HG03108 (cell line): ENCODE measurements at regions not wholly inside any gene's neighbourhood (a gene's known extent, or its start where the extent isn't known, plus 50 kb on each side); places are given as distances from the start of the nearest gene placed in this dataset.
"Not testable (repeated sequence)": the region's sequence is repeated elsewhere in the genome, so short reads cannot be mapped to it uniquely, and the experiment has no call there.

Experiments
- ATAC-seq: cut with Tn5 transposase; IDR thresholded peaks from one replicate; pipeline ENCODE4 v1.9.1; 2021; ENCODE audit warnings: moderate library complexity; ENCODE audit not compliant: unreplicated experiment

GRCh38 chr13:61670384-61671161 lies 254.9 kb upstream of the PCDH20 start:
- no peak for ATAC-seq

- ATAC-seq: no peak
These were observed 249.4 kb upstream of the PCDH20 start for GRCh38 chr13:61664801-61665705.

DNA sequence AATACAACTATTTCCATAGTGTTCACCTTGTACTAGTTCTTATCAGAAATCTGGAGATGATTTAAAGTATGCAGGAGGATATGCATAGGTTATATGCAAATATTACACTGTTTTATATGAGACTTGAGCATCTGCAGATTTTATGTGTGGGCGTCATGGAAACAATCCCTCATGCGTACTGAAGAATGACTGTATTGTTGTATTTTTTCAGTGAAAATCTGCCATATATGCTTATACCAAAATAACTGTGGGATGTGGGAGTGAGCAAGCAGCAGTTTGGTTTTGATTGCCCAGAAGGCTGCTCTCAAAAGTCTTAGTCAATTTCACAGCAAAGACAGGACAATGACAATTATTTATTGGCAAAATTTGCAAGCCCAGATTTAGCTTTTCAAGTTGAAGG lies 238.8 kb upstream of the PCDH20 start:
- no peak for ATAC-seq

DNA sequence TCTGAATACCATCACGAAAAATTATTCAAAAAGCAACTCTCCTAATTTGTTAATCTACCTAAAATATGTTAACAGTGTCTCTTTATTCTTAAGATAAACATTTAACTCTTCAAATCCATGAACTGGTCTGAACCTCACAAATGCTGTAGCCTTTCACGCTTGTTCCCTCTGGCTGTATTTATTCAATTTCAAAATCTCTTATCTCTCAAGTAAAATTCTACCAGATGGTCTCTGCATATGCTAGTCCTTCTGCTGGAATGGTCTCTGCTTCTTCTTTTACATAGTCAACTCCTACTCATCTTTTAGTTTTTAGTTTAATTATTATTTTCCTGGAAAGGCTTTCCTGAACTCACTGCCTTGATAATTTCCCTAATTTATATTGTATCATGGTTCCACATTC lies 232.9 kb upstream of the PCDH20 start:
- no peak for ATAC-seq

GRCh38 chr13:61612192-61612591 lies 196.5 kb upstream of the PCDH20 start:
- ATAC-seq: no peak

DNA sequence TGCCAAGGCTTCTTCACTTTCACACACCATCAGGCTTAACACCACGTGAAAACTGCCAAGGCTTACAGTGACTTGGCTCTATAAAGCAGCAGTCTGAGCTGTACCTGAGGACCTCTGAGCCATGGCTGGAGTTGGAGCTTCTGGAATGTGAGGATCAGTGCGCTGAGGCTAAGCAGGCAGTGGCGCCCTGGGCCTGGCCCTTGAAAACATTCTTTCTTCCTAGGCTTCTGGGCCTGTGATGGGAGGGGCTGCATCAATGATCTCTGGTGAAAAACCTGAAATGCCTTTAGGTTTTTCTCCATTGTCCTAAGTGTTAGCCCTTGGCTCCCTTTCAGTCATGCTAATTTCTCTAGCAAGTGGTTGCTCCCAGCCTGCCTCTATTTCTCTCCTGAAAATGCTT lies 192.5 kb upstream of the PCDH20 start:
- ATAC-seq: no peak

- ATAC-seq: no peak
These were observed 184.8 kb upstream of the PCDH20 start for GRCh38 chr13:61600360-61601033.

GRCh38 chr13:61592489-61592888 lies 176.8 kb upstream of the PCDH20 start:
- ATAC-seq: no peak

- no peak for ATAC-seq
These were observed 160.3 kb upstream of the PCDH20 start for GRCh38 chr13:61575973-61576372.

- no peak for ATAC-seq
These were observed 148.0 kb upstream of the PCDH20 start for GRCh38 chr13:61563645-61564044.

GRCh38 chr13:61546911-61547310 lies 131.3 kb upstream of the PCDH20 start:
- no peak for ATAC-seq

DNA sequence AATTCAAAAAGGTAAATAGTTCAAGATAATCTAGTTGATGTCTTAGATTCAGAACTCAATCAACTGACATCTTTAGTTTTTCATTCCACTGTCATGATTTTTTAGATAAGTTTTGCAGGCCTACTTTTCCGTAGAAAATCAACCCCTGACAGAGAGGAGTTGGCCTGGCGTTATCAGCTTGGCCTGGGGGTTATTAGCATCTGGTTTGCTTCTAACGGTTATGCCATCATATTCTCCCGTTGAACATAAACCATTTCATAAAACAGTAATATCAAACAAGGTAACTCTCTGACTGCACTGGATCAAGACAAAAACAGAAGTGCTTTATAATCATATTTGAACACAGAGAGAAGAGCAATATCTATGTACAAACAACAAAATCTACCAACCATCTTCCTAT lies 130.8 kb upstream of the PCDH20 start:
- ATAC-seq: no peak

- ATAC-seq: no peak
These were observed 120.8 kb upstream of the PCDH20 start for GRCh38 chr13:61536433-61536832.

DNA sequence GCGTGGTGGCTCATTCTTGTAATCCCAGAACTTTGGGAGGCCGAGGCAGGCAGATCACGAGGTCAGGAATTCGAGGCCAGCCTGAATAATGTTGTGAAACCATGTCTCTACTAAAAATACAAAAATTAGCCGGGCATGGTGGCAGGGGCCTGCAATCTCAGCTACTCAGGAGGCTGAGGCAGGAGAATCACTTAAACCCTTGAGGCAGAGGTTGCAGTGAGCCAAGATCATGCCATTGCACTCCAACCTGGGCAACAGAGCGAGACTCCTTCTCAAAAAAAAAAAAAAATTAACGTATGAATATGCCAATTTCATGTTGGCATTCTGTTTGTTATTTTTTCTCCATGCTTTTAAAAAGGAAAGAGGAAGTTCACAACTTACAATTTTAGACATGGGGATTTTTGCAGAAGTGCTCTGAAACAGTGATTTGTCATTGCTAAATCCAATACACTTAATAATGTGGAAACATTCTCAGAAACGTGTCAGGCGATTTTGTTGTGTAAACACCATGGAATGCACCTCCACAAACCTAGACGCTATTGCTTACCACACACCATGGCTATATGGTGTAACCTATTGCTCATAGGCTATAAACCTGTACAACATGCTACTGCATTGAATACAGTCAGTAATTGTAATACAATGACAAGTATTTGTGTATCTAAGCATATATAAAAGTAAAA lies 115.9 kb upstream of the PCDH20 start:
- ATAC-seq: no peak

- ATAC-seq: not testable (repeated sequence)
These were observed 103.6 kb upstream of the PCDH20 start for GRCh38 chr13:61519214-61519613.

DNA sequence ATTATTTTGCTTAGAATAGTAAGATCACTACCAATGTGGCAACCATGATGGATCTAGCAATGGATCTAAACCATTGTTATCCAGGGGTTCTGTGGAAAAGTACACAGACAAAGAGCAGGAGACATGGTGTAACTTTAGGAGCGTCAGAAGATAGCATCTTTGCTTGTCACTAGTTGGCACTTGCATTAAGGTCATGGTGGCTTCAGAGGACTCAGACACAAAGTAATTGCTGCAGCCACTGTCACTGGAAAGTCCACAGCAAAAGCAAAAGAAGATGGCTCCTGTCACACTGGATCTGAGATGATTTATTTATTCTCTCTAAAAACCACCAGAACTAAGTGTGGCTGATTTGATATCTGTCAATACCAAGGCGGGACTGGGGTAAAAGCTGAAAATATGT lies 93.3 kb upstream of the PCDH20 start:
- no peak for ATAC-seq

DNA sequence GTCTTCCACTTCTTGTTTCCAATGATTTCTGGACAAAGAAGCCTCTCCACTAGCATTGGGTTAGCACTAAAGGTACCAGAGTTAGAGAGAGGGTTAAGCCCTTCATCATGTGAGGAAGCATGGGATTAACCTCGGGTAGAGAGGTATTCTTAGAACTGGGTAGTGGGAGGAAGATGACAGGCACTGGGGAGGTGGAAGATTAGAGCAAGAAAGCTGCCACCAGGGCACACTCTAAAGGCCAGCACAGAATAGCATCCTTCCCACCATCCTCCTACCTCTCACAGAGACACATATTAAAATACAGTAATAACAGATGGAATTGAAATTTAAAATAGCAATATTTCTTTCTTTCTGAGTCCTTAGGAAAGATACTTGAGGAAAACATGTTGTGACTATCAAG lies 84.5 kb upstream of the PCDH20 start:
- ATAC-seq: no peak

- no peak for ATAC-seq
These were observed 80.0 kb upstream of the PCDH20 start for GRCh38 chr13:61495648-61496047.

GRCh38 chr13:61493556-61493955 lies 77.9 kb upstream of the PCDH20 start:
- not testable (repeated sequence) for ATAC-seq

DNA sequence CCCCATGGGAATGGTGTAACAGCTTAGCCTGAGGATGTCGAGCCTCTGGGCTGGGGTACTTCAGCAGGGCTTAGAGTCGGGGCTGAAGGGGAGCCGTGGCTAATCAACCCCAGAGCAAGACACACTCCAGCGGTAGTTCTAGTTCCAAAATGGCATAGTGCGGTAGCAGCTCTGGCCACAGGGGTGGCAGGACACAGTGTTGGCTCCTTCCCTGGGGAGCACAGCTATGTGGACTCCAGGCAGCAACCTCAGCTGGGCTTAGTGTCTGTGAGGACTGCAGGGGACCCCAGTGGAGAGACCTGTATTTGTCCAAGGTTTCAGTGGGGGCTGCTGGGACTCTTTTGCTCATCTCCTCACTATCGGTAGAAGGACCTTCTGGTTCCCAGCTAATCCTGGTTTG lies 70.8 kb upstream of the PCDH20 start:
- no peak for ATAC-seq
